SK-N-SH treated with all-trans-retinoic acid at 6 μM for 48 hours (cell line): ENCODE measurements at regions not wholly inside any gene's neighbourhood (a gene's known extent, or its start where the extent isn't known, plus 50 kb on each side); places are given as distances from the start of the nearest gene placed in this dataset.

Experiments used
- ARNTL ChIP-seq: fragments of 450-650 bp; formaldehyde crosslinking; IDR thresholded peaks from 2 replicates; pipeline ENCODE4 v1.5.0; 2020; ENCODE audit warnings: low read depth, mild to moderate bottlenecking, moderate library complexity, borderline replicate concordance
- ESRRG ChIP-seq: fragments of 250-450 bp; sonication (Bioruptor Pico); IDR thresholded peaks from 2 replicates; pipeline ENCODE4 v1.6.1; 2021; ENCODE audit warnings: mild to moderate bottlenecking
- OSR1 ChIP-seq: fragments of 250-450 bp; sonication (Bioruptor Pico); IDR thresholded peaks from 2 replicates; pipeline ENCODE4 v1.8.0; 2022; ENCODE audit warnings: moderate library complexity, mild to moderate bottlenecking, inconsistent platforms
- PATZ1 ChIP-seq: fragments of 250-450 bp; sonication (Bioruptor Pico); IDR thresholded peaks from 2 replicates; pipeline ENCODE4 v1.8.0; 2020; ENCODE audit warnings: mild to moderate bottlenecking, moderate library complexity, borderline replicate concordance
- PPARA ChIP-seq: fragments of 250-450 bp; sonication (Bioruptor Pico); IDR thresholded peaks from 2 replicates; pipeline ENCODE4 v1.5.0; 2020; ENCODE audit warnings: mild to moderate bottlenecking, borderline replicate concordance
- SNAI2 ChIP-seq: fragments of 250-450 bp; sonication (Bioruptor Pico); IDR thresholded peaks from 2 replicates; pipeline ENCODE4 v1.5.0; 2020; ENCODE audit warnings: mild to moderate bottlenecking, moderate library complexity
- TOX ChIP-seq: fragments of 250-450 bp; sonication (Bioruptor Pico); IDR thresholded peaks from 2 replicates; pipeline ENCODE4 v1.8.0; 2021; ENCODE audit warnings: mild to moderate bottlenecking, moderate library complexity, borderline replicate concordance
- ZC3H10 ChIP-seq: fragments of 250-450 bp; sonication (Bioruptor Pico); IDR thresholded peaks from 2 replicates; pipeline ENCODE4 v1.5.1; 2021; ENCODE audit warnings: mild to moderate bottlenecking, moderate library complexity
- ZNF565 ChIP-seq: fragments of 450-650 bp; formaldehyde crosslinking; conservative IDR thresholded peaks from 2 replicates; pipeline ENCODE4 v1.5.0; 2020; ENCODE audit warnings: low read depth, mild to moderate bottlenecking, moderate library complexity
- ZNF70 ChIP-seq: fragments of 450-650 bp; formaldehyde crosslinking; IDR thresholded peaks from 2 replicates; pipeline ENCODE4 v1.5.0; 2020; ENCODE audit warnings: mild to moderate bottlenecking, moderate library complexity
- ZNF8 ChIP-seq: fragments of 450-650 bp; formaldehyde crosslinking; IDR thresholded peaks from 2 replicates; pipeline ENCODE4 v1.5.0; 2020; ENCODE audit warnings: mild to moderate bottlenecking, moderate library complexity
- TF ChIP-seq, protein P1 (sequence below): fragments of 250-450 bp; sonication (Bioruptor Pico); IDR thresholded peaks from 2 replicates; pipeline ENCODE4 v1.5.1; 2021; ENCODE audit warnings: mild to moderate bottlenecking, moderate library complexity

- TF ChIP-seq OSR1 (no peak), SNAI2 (CRISPR knock-in tag) (no peak), ARNTL (no peak), ZNF70 (CRISPR knock-in tag) (no peak), PPARA (no peak), PATZ1 (CRISPR knock-in tag) (no peak), ZNF8 (CRISPR knock-in tag) (no peak), ESRRG (CRISPR knock-in tag) (no peak), ZNF565 (no peak), ZC3H10 (CRISPR knock-in tag) (no peak), TOX (no peak)
- TF ChIP-seq, protein P1, sequence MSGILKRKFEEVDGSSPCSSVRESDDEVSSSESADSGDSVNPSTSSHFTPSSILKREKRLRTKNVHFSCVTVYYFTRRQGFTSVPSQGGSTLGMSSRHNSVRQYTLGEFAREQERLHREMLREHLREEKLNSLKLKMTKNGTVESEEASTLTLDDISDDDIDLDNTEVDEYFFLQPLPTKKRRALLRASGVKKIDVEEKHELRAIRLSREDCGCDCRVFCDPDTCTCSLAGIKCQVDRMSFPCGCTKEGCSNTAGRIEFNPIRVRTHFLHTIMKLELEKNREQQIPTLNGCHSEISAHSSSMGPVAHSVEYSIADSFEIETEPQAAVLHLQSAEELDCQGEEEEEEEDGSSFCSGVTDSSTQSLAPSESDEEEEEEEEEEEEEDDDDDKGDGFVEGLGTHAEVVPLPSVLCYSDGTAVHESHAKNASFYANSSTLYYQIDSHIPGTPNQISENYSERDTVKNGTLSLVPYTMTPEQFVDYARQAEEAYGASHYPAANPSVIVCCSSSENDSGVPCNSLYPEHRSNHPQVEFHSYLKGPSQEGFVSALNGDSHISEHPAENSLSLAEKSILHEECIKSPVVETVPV: no peak
Observed at GRCh38 chr18:22556222-22557167, 138.8 kb upstream of the CTAGE1 start.
